ENCODE measurements at regions not wholly inside any gene's neighbourhood (a gene's known extent, or its start where the extent isn't known, plus 50 kb on each side); places are given as distances from the start of the nearest gene placed in this dataset.

DNA sequence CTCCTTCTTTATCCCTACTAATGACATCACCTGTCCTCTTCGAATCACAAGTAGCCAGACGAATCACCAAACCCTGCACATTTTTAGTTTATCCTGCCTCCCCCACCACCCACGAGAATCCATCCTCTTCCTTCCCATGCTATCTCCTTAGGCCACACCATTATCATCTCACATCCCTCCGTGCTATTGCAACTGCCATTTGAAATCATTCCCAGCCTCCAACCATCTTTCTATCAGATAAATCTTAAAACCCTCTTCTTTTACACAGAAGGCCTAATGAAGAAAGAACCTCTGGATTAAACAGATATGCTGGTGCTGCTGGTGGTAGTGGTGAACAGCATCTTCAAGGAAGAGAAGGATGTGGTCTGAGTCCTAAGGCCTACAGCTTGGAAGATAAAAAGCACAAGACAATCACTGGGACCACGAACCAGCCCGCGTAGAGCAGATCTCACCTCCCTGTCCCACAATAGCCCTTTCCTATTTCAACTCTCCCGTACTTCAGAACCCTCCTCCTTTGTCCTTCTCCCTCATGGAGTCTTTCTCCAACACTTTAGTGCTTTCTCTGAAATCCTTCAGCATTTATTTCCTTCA, 403.1 kb downstream of the SFMBT2 start:
- no peak for TF ChIP-seq CTCF (conservative IDR thresholded peaks at IDR 0.05)
- Histone ChIP-seq H3K36me3 (ENCODE audit: control insufficient read depth, insufficient read depth, low read length) (no peaks in the 10 kb centered on the region), H3K4me3 (ENCODE audit: low read length) (no peak overlapping the region), H3K27me3 (ENCODE audit: control insufficient read depth, insufficient read depth, low read length, poor library complexity, severe bottlenecking) (no peaks in the 10 kb centered on the region), H3K9me3 (ENCODE audit: control insufficient read depth, low read length) (no peaks in the 10 kb centered on the region), H3K27ac (ENCODE audit: low read depth, low read length) (no peak overlapping the region), H3K9ac (ENCODE audit: extremely low read depth, low read length, poor library complexity, severe bottlenecking) (no peak overlapping the region), H3K4me1 (ENCODE audit: control insufficient read depth, insufficient read depth, low read length) (no peaks in the 10 kb centered on the region)
- H3K27me3 Mint-ChIP-seq (ENCODE audit: insufficient read depth): no peaks in the 10 kb centered on the region
- DNase-seq: no peak
- H3K4me3 Mint-ChIP-seq: no peak overlapping the region
- H3K36me3 Mint-ChIP-seq (ENCODE audit: low read depth): no peaks in the 10 kb centered on the region
- 81 to 93% methylated on average over 3 to 8 of the region's 8 CpGs for WGBS, 2 experiments (ENCODE audit: insufficient coverage in 1 of 2, insufficient read length in 1 of 2)
- no peaks in the 10 kb centered on the region for H3K4me1 Mint-ChIP-seq
- H3K27ac Mint-ChIP-seq: no peak overlapping the region
- no peaks in the 10 kb centered on the region for H3K9me3 Mint-ChIP-seq

DNA sequence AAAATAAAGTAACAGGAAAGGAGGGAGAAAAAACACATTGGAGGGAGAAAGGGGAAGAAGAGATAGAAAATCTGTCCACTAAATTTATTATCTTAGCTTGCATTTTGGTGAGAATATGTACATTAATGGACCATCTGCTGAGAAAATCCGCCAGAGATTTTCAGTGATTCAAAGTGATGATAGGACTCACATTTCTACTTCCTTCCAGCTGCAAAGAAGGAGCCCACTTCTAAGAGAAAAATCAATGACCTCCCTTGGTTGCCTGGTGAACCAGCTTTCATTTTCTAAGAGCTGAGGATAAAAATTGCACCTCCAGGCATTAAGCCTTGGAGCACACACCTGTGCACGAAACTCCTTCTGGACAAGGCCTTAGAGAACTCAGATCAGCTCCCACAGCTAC, 404.3 kb downstream of the SFMBT2 start:
- no peak overlapping the region for H3K27ac ChIP-seq (ENCODE audit: low read depth, low read length)

DNA sequence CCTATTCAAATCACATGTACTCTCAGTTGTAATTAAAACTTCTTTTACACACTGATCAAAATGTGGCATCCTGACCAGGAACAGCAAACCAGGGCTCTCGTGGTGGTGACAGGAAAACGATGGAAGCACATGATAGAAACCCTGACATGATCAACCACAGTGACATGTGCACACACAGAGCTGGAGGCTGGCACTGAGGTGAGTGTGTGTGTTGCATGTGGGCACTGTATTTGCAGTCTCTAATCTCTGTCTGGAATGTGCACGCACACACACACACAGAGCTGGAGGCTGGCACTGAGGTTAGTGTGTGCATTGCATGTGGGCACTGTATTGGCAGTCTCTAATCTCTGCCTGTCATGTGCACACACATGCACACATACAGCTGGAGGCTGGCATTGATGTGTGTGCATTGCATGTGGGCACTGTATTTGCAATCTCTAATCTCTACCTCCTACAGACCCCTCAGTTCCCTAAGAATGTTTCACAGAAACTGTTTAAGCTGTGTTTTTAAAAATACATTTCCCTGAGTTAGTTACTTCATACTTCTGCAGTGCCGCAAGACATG, 406.9 kb downstream of the SFMBT2 start:
- DNase-seq: no peak
- no peaks in the 10 kb centered on the region for H3K27me3 Mint-ChIP-seq (ENCODE audit: insufficient read depth)
- no peaks in the 10 kb centered on the region for H3K4me1 Mint-ChIP-seq
- TF ChIP-seq CTCF (conservative IDR thresholded peaks at IDR 0.05): no peak
- Histone ChIP-seq H3K4me1 (ENCODE audit: control insufficient read depth, insufficient read depth, low read length) (no peaks in the 10 kb centered on the region), H3K4me3 (ENCODE audit: low read length) (no peak overlapping the region), H3K27me3 (ENCODE audit: control insufficient read depth, insufficient read depth, low read length, poor library complexity, severe bottlenecking) (no peaks in the 10 kb centered on the region), H3K36me3 (ENCODE audit: control insufficient read depth, insufficient read depth, low read length) (no peaks in the 10 kb centered on the region), H3K27ac (ENCODE audit: low read depth, low read length) (no peak overlapping the region), H3K9me3 (ENCODE audit: control insufficient read depth, low read length) (no peaks in the 10 kb centered on the region), H3K9ac (ENCODE audit: extremely low read depth, low read length, poor library complexity, severe bottlenecking) (no peak overlapping the region)
- H3K4me3 Mint-ChIP-seq: no peak overlapping the region
- H3K36me3 Mint-ChIP-seq (ENCODE audit: low read depth): no peaks in the 10 kb centered on the region
- 93 to 100% methylated on average over 2 to 4 of the region's 4 CpGs for WGBS, 2 experiments (ENCODE audit: insufficient coverage in 1 of 2, insufficient read length in 1 of 2)
- H3K9me3 Mint-ChIP-seq: no peaks in the 10 kb centered on the region
- no peak overlapping the region for H3K27ac Mint-ChIP-seq

More for the DNA sequence above, 404.3 kb downstream of the SFMBT2 start:
- no peak overlapping the region for H3K4me3 Mint-ChIP-seq
- no peaks in the 10 kb centered on the region for H3K36me3 Mint-ChIP-seq (ENCODE audit: low read depth)
- H3K9ac ChIP-seq (ENCODE audit: extremely low read depth, low read length, poor library complexity, severe bottlenecking): no peak overlapping the region
- DNase-seq: no peak
- H3K4me3 ChIP-seq (ENCODE audit: low read length): no peak overlapping the region
- no peaks in the 10 kb centered on the region for H3K27me3 ChIP-seq (ENCODE audit: control insufficient read depth, insufficient read depth, low read length, poor library complexity, severe bottlenecking)
- H3K4me1 ChIP-seq (ENCODE audit: control insufficient read depth, insufficient read depth, low read length): no peaks in the 10 kb centered on the region
- H3K9me3 ChIP-seq (ENCODE audit: control insufficient read depth, low read length): no peaks in the 10 kb centered on the region
- WGBS, 2 experiments (ENCODE audit: insufficient coverage in 1 of 2, insufficient read length in 1 of 2): 89 to 90% methylated on average over 1 to 2 of the region's 2 CpGs
- H3K4me1 Mint-ChIP-seq: no peaks in the 10 kb centered on the region
- H3K36me3 ChIP-seq (ENCODE audit: control insufficient read depth, insufficient read depth, low read length): no peaks in the 10 kb centered on the region
- no peaks in the 10 kb centered on the region for H3K9me3 Mint-ChIP-seq
- no peaks in the 10 kb centered on the region for H3K27me3 Mint-ChIP-seq (ENCODE audit: insufficient read depth)
- no peak overlapping the region for H3K27ac Mint-ChIP-seq
- no peak for TF ChIP-seq CTCF (conservative IDR thresholded peaks at IDR 0.05)

All from endodermal cell (in vitro differentiated cells).